ENCODE measurements at regions not wholly inside any gene's neighbourhood (a gene's known extent, or its start where the extent isn't known, plus 50 kb on each side); places are given as distances from the start of the nearest gene placed in this dataset.
"Not testable (repeated sequence)": the region's sequence is repeated elsewhere in the genome, so short reads cannot be mapped to it uniquely, and the experiment has no call there.

DNA sequence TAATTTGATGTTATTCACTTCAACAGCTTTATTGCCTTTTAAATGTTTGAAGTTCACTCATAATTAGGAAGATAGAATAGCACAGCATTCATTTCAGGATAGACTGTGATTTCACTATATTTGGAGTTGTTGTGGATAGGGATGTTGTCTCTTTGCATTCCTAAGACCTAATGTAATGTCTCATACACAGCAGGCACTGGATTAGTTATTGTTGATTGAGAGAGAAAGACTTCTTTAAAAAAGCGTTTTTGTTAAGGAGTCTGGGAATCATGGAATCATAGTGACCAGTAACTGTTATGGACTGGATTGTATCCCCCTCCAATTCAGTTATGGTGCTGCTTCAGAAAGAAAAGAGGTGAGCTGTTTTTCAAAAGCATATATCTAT, 122.0 kb downstream of the USP22 start:
- no peak for DNase-seq
- in situ Hi-C loops (cut with HindIII; ENCODE audit: low pct_ligation_motif_present, low pct_unique_long_range_greater_than_20kb, low sequenced_read_pairs) = no loop called here

DNA sequence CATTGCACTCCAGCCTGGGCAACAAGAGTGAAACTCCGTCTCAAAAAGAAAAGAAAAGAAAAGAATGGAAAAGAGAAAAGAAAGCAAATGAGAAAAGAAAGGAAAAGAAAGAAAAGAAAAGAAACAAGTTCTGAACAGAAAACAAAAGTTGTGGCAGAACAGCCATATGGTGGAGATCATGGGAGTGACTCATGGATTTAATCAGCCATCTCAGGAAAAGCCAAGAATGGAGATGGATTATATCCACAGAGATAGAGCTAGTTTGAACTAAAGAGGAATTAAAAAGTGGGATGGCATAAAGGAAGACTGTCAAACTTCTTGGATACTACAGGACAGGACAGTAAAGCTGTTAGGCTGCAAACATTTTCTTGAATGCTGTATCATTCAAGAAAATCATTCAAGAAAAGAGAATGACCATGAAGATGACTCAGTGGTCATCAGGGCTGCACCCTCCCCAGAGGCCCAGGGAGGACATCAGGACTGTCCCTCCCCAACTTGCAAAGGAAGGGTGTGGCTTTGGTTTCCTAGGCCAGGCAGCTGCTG, 120.6 kb downstream of the USP22 start:
- in situ Hi-C loops (cut with HindIII; ENCODE audit: low pct_ligation_motif_present, low pct_unique_long_range_greater_than_20kb, low sequenced_read_pairs) = no loop called here

DNA sequence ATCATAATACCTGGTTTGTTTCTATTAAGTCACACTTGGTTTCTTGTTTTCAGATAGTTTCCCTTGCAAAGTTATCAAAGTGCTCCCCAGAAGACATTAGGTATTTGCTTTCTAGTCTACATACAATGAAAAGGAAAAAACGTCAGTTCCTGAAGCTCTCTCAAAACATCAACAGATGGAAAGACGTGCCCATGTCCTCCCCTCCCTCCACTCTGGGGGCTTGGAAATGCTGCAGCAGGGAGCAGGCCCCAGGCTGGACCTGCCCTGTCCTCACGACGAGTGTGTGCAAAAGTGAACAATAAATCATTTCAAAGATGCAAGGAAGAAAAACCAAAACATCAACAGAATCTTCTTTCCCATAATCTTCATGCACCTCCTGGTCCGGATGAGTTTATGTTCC, 118.5 kb downstream of the USP22 start:
- in situ Hi-C loops (cut with HindIII; ENCODE audit: low pct_ligation_motif_present, low pct_unique_long_range_greater_than_20kb, low sequenced_read_pairs) = no loop called here

More for the DNA sequence above, 120.6 kb downstream of the USP22 start:
- DNase-seq = no peak

DNA sequence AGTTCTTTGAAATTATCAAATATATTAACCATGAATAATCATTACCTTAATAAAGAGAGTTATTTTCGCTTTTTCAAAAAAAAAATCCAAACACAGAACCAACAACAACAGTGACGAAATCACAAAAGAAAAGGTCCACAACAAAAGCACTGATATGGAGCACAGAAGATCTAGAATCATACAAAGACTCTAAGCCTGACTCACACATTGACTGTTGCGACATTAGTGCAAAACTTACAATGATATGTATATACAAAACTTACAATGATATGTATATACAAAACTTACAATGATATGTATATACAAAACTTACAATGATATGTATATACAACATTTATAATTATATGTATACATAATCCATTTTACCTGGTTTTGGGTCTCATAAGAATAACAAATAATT, 117.7 kb downstream of the USP22 start:
- no peak for DNase-seq
- in situ Hi-C loops (cut with HindIII; ENCODE audit: low pct_ligation_motif_present, low pct_unique_long_range_greater_than_20kb, low sequenced_read_pairs) = no loop called here

More for the DNA sequence above, 118.5 kb downstream of the USP22 start:
- no peak for DNase-seq

DNA sequence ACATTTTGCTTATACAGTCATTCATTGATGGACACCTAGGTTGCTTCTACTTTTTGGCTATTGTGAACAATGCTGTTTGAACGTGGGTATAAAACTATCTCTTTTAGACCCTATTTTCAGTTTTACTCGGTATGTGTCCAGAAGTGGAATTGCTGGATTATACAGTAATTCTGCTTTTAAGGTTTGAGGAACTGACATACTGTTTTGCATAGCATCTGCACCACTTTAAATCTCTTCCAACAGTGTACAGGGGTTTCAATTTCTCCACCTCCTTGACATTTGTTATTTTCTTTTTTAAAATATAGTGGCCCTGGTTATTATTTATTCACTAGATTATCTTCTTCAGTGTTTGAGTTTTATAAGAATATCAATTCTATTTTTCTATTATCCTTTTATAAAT, 116.9 kb downstream of the USP22 start:
- in situ Hi-C loops (cut with HindIII; ENCODE audit: low pct_ligation_motif_present, low pct_unique_long_range_greater_than_20kb, low sequenced_read_pairs) = no loop called here
- DNase-seq = no peak

DNA sequence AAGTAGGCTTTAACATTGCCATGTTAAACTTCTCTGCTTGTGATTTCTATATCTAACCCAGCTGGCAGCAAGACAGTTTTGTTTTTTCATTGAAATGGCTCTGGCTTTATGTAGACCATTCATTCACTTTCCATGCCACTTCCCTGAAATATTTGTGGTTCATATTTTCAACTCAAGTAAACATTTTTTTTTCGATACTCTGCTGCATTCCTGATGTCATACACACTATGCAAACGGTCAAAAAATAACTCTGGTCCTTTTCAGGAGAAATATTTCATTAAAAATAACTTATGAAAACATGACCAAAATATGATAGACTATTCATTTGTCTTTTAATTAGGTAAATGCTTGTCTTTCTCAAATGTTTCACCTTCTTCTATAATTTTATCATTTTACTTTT, 116.3 kb downstream of the USP22 start:
- no peak for DNase-seq
- in situ Hi-C loops (cut with HindIII; ENCODE audit: low pct_ligation_motif_present, low pct_unique_long_range_greater_than_20kb, low sequenced_read_pairs) = no loop called here

DNA sequence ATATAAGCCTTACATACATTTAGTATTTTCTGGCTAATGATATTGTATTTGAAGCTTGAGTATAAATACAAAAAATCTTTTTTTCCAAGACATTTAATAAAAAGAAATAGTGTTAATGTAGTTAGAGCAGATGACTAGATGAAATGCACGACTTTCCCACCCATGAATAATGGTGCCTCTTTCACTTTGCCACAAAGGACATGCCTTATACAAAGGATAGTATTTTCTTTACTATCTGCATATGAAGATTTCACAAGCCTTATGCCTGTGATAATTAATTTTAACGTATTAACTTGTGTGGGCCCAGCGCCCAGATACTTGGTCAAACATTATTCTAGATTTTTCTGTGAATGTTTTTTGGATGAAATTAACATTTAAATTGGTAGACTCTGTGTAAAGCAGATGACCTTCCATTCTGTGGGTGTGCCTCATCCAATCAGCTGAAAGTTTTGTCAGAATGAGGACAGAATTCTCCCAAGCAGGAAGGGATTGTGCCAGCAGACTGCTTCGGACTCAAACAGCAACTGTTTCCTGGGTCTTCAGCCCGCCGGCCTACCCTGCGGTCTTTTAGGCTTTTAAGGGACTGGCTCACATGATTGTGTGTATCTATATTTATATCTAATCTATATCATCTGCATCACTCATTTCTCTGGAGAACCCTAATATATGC, 115.4 kb downstream of the USP22 start:
- no peak for DNase-seq
- in situ Hi-C loops (cut with HindIII; ENCODE audit: low pct_ligation_motif_present, low pct_unique_long_range_greater_than_20kb, low sequenced_read_pairs) = no loop called here

DNA sequence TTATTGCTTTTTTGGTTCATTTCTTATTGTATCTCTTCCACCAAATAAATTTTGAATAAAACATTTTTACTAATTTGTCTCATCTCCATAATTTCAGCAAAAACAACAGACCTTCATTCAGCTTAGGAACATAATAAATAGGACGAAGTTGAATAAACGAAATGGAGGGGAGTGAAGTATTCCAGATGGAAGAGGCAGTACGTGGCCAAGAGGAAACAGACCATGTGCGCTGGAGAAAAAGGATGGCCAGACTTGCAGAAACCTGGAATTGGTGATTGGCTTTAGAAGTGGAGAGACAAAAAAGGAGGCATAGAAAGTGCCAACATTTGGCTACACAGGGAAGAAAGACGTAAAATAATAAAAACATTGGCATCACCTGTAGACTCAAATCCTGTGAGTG, 113.5 kb downstream of the USP22 start:
- in situ Hi-C loops (cut with HindIII; ENCODE audit: low pct_ligation_motif_present, low pct_unique_long_range_greater_than_20kb, low sequenced_read_pairs) = no loop called here
- no peak for DNase-seq

DNA sequence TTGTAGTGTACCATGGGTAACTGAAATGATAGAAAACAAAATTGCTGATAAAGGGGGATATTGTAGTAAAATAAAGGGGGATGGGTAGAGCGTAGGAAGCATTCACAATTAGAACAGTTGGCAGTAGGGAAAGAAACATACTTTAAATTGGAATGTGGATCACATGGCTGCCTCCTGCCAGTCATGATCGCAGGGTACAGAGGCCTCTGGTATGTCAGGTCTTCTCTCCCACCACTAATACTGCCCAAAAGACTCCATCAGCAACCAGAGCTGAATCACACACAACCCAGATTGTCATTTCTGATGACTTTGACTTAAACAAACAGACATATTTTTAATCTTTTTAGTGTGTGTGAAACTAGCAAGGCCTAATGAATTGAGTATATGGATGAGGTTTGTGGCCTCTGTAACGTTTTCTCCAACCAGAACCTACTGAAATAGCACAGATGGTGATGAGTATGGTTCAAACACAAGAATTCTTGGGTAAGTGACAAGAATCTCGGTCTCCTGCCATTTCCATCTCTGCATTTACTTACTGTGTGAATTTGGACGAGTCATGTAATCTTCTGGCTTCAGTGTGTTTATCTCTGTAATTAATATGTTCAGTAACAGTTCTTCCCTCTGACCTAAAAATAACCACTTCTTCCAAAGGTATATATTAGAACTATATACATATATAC, 112.6 kb downstream of the USP22 start:
- no peak for DNase-seq
- in situ Hi-C loops (cut with HindIII; ENCODE audit: low pct_ligation_motif_present, low pct_unique_long_range_greater_than_20kb, low sequenced_read_pairs) = no loop called here

DNA sequence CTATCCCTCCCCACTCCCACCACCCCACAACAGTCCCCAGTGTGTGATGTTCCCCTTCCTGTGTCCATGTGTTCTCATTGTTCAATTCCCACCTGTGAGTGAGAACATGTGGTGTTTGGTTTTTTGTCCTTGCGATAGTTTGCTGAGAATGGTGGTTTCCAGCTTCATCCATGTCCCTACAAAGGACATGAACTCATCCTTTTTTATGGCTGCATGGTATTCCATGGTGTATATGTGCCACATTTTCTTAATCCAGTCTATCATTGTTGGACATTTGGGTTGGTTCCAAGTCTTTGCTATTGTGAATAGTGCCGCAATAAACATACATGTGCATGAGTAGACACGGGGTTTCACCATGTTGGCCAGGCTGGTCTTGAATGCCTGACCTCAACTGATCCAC, 109.8 kb downstream of the USP22 start:
- in situ Hi-C loops (cut with HindIII; ENCODE audit: low pct_ligation_motif_present, low pct_unique_long_range_greater_than_20kb, low sequenced_read_pairs); DNase-seq: not testable (repeated sequence)

DNA sequence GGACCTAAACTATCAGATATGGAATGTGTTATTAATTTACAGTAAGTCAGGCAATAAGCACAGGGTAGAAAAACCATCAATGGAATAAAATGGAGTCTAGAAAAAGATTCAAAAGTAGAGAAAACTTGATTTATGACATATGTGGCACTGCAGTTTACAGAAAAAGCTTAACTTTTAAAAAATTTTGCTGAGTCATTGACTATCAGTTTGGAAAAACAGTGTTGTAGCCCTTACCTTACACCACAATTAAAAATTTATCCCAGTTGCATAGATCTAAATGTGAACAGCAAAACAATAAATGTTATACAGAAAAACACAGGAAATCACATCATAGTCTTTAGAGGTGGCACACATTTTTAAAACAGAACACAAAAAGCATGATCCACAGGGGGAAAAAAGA, 108.5 kb downstream of the USP22 start:
- in situ Hi-C loops (cut with HindIII; ENCODE audit: low pct_ligation_motif_present, low pct_unique_long_range_greater_than_20kb, low sequenced_read_pairs) = no loop called here
- DNase-seq = no peak

DNA sequence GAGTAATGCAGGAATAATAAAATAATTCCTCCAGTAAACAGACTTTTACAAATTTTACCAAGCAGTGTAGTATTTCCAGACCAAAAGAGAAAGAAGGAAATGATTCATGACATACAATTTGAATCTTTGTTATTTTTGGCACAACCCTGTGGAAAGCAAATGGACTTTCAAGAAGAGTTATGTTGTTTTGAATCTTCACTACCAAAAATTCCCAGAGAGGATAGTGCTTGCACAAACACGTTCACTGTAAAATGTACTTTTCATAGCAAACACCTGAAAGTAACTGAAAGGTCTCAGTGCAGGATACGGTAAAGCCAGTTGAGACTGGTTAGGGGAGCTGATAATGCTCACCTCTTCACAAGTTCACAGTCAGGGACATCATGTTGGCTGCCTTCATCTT, 107.1 kb downstream of the USP22 start:
- in situ Hi-C loops (cut with HindIII; ENCODE audit: low pct_ligation_motif_present, low pct_unique_long_range_greater_than_20kb, low sequenced_read_pairs) = no loop called here
- no peak for DNase-seq

DNA sequence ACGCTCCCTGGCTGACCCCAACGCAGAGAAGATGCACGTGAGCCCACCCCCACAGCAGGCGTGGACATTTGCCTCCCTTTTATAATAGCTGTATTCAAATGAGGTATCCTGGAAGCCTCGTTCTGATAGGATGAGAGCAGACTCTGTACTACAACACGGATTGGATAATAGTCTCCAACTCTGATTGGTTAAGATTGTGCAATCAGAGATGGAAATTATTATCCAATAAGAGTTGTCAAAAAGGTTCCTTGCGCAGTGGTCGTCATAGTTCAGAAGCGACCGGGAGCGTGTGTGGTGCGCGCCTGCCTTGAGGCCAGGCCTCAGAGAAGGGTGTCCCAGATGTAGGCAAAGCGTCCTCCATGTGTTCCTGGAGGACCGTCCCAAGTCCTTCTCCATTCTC, 104.6 kb downstream of the USP22 start:
- in situ Hi-C loops (cut with HindIII; ENCODE audit: low pct_ligation_motif_present, low pct_unique_long_range_greater_than_20kb, low sequenced_read_pairs) = no loop called here
- DNase-seq = no peak

DNA sequence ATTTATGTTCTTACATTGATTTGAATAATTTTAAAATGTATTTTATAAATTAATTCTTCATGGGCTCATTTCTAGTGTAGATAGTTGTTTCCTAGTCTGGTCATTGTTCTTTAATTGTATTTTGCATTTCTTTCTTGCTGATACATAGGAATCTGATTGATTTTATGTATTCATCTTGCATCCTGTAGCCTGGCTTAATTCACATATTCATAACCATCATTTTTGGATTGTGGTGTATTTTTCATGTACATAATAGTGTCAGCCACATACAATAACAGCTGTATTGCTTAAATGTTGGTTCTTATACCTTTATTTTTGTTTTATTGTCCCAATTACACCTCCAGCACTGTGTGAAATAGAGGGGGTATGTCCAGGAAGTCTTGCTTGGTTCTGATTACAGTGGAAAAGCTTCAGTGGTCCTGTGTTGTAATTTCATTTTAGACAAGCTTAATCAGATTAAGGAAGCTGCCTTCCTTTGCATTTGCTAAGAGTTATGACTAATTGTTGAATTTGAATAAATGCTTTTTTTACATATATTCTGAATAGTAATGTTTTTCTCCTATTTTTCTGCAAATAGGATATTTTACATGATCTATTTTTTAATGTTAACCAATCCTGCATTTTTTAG, 103.7 kb downstream of the USP22 start:
- in situ Hi-C loops (cut with HindIII; ENCODE audit: low pct_ligation_motif_present, low pct_unique_long_range_greater_than_20kb, low sequenced_read_pairs) = no loop called here
- no peak for DNase-seq

DNA sequence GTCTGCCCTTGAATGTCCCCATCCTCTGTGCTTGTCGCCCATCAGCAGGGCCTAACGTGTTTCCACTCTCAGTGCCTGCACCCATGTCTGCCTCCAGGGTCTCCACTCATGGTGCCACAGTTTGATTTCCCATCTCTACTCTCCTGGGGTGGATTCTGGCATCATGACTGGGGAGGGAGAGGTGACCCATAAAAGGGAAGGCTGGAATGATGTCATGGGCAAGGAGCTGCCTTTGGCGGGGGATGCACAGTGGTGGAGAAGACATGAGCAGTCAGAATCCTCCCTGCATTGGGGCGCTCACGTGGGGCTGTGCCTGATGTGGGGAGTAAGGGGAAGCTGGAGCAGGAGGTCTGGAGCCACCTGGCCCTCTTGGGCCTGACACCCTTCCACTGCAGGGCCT, 100.9 kb downstream of the USP22 start:
- no peak for DNase-seq
- in situ Hi-C loops (cut with HindIII; ENCODE audit: low pct_ligation_motif_present, low pct_unique_long_range_greater_than_20kb, low sequenced_read_pairs) = no loop called here

DNA sequence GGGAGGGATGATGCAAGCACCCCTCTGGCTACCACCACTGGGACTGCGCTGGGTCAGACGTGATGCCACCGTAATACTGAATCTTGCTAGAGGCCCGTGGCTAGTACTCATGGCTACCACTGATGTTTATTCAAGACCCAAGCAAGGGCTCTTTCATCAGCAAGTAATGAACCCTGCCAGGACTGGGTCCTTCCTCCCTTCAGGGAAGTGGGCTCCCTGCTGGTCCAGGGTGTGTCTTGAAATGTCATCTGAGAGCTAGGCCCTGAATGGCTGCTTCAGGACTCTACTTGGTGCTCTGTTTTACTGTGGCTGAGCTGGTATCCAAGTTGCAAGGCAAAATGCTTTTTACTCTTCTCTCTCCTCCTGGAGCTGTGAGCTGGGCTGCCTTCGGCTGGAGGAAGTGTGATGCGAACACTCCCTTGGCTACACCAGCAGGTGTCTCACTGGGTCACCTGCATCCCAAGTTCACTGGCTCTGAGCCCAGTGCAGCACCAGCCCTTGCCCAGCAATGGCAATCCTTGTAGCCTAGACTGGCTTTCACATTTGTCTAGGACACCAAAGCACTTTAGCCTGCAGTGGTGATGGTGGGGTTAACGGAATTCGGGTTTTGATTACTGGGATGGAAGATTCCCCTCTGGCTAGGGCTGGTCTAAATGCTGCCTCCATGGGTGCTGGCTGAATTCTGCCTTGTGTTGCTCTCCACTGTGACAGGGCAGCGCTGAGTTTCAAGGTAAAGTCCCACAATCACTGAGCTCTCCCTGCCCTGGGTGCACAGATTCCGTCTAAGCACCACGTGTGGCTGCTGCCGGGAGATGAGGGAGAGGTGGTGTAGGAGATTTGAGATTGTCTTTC, 98.6 kb downstream of the USP22 start:
- in situ Hi-C loops (cut with HindIII; ENCODE audit: low pct_ligation_motif_present, low pct_unique_long_range_greater_than_20kb, low sequenced_read_pairs) = no loop called here
- peak; percentile 28 for DNase-seq

DNA sequence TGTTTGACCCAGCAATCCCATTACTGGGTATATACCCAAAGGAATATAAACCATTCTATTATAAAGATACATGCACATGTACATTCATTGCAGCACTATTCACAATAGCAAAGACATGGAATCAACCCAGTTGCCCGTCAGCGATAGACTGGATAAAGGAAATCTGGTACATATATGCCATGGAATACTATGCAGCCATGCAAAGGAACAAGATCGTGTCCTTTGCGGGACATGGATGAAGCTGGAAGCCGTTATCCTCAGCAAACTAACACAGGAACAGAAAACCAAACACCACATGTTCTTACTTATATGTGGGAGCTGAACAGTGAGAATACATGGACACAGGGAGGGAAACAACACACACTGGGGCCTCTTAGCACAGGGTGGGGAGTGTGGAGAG, 95.1 kb downstream of the USP22 start:
- in situ Hi-C loops (cut with HindIII; ENCODE audit: low pct_ligation_motif_present, low pct_unique_long_range_greater_than_20kb, low sequenced_read_pairs); DNase-seq: not testable (repeated sequence)

DNA sequence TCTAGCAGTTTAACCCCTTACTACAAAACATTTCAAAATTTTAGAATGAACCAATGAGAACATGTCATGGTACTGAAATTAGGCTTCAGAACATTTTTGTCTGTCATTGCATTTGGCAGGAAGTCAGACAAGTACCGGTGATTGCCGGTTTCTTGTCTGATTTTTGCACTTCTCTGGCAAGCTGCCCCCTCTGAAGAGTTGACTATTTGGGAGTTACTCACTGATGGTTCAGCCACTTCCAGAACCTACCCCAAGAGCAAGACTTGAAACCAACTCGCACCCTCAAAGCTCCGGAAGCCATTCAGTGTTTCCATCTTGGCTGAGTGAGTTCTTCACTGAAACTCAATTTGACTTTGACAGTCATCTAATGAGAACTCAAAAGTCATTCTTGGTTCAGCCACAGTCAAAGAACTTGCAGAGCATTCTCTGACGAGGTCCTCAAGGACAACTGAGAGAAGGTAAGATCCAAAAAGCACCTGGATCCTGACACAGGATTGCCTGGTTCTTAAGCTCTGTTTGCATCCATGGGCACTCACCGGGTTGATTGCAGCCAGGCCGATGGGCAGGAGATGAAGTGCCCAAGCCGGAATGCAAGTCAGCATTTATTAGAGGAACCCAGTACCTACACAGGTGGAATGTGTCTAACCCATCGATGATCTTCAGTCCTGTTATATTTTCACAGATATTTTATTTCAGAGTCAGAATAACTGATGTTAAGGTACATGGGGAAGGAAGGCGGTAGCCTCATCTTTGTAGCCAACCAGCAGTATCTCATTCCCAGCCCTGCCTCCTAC, 93.6 kb downstream of the USP22 start:
- no peak for DNase-seq

More for the DNA sequence above, 93.6 kb downstream of the USP22 start:
- in situ Hi-C loops (cut with HindIII; ENCODE audit: low pct_ligation_motif_present, low pct_unique_long_range_greater_than_20kb, low sequenced_read_pairs) = no loop called here
